ENCODE measurements at regions not wholly inside any gene's neighbourhood (a gene's known extent, or its start where the extent isn't known, plus 50 kb on each side); places are given as distances from the start of the nearest gene placed in this dataset.
"Not testable (repeated sequence)": the region's sequence is repeated elsewhere in the genome, so short reads cannot be mapped to it uniquely, and the experiment has no call there.

DNA sequence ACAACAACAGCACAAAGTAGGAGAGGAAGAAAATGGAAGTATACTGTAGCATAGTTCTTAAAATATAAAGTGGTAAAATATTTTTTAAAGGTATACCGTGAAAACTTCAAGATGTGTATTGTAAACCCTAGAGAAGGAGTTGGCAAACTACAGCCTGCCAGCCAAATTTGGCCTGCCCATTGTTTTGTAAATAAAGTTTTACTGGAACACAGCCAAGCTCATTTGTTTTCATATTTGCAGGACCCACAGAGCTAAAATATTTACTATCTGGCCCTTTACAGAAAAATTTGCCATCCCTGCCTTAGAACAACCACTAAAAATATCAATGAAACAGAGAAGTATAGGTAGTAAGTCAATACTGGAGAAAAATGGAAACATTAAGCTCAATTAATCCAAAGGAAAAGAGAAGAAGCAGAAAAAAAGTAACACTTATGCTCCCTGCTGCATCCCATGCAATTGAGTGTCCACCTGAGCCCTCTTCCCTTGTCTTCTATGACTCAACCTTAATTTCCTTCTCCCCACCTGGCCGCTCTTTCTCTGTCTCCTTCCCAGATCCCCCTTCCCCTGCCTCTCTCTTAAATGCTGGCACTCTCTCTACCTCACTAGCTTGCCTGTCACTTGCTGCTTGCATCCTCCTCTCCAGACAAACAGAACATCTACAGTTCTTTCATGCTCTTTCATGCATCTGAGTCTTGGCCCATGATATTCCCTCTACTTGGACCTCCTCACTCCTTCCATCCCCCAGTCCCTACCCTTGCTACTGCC lies 50.6 kb upstream of the FER start:
- H3K27ac ChIP-seq (ENCODE audit: low read depth, low read length), result peak overlapping the region; percentile 26
- 79 to 94% (median 83%) methylated on average over 2 of the region's 2 CpGs for WGBS, 3 donors

DNA sequence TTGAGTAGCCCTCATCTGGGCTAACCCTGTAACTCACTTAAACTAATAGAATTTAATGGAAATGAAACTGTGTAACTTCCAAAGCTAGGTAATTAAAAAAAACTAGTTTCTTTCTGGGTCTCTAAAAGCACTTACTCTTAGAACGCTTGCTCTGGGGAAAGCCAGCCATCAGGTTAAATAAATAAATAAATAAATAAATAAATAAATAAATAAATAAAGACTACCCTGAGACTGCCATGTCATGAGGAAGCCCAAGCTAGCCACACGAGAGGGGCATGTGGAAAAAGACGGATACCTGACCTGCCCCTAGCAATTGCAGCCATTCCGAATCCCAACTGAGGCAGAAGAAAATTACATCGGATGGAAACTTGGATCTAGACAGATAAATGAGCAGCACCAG lies 51.3 kb upstream of the FER start:
- 52 to 57% (median 56%) methylated on average over 5 of the region's 5 CpGs for WGBS, 3 donors
- no peak overlapping the region for H3K27ac ChIP-seq (ENCODE audit: low read depth, low read length)

DNA sequence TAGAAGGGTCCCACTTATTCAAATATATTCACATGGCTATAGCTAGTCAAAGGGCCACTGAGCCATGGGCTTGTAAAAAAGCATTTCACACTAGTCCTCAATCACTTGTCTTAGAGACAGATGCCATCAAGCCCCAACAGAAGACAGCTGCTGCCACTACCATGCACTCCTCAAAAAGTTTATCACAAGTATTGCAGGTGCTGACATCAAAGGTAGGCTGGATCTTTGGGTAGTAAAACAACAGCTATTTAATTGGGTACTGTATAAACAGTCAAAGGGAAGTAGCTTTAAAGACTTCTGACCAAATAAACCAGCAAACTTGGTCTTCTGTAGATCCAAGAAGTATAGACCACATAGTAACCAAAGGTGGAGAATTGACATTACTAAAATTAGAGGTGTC lies 59.2 kb upstream of the FER start:
- no peak overlapping the region for H3K27ac ChIP-seq (ENCODE audit: low read depth, low read length)

DNA sequence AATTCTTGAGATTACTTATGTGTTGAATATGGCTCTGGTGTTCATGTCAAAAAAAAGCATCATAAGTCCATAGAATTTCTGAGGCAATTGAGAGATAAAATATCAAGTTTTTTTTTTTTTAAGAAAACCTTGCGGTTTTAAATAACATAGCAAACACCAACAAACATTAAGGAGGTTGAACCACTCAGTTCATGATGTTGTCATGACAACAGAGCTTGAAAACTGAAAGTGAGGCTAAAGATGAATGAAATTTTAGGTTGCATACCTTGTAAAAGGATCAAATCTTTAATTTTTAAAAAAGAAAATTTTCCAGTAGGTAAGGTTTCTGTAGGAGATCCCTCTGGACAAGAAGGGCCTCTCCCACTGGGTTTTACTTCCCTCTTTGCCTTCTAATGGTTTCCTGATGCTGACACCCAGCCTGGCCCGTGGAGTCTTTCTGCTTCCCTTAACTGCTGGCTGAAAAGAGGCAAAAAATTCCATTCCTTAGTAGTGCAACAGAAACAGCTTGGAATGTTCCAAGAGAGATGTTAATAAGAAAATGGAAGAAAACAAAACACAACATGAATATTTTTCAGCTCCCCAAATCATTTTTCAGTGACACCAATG lies 60.0 kb upstream of the FER start:
- WGBS, 3 donors, result 42 to 74% (median 43%) methylated on average over 2 of the region's 2 CpGs
- H3K27ac ChIP-seq (ENCODE audit: low read depth, low read length), result no peak overlapping the region

DNA sequence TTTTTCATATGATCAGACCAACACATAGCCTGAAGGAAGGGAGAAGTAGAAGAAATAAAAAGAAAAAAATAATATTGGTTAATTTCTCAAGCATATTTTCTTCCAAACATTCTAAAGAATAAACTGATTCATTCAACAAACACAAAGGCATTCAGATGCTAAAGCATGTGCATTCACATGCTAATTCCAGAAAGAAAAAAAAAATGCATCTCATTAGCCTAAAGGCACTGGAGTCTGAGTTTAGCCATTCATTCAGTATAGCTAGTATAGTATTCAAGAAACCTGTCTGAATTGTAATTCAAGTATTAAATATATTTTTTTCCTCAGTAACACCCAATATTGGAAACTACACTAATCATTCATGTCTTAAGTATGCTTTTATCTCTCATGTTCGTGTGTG lies 61.0 kb upstream of the FER start:
- 29 to 68% (median 49%) methylated on average over 1 of the region's 1 CpG for whole genome bisulfite sequencing, 3 donors
- H3K27ac ChIP-seq (ENCODE audit: low read depth, low read length), result no peak overlapping the region

DNA sequence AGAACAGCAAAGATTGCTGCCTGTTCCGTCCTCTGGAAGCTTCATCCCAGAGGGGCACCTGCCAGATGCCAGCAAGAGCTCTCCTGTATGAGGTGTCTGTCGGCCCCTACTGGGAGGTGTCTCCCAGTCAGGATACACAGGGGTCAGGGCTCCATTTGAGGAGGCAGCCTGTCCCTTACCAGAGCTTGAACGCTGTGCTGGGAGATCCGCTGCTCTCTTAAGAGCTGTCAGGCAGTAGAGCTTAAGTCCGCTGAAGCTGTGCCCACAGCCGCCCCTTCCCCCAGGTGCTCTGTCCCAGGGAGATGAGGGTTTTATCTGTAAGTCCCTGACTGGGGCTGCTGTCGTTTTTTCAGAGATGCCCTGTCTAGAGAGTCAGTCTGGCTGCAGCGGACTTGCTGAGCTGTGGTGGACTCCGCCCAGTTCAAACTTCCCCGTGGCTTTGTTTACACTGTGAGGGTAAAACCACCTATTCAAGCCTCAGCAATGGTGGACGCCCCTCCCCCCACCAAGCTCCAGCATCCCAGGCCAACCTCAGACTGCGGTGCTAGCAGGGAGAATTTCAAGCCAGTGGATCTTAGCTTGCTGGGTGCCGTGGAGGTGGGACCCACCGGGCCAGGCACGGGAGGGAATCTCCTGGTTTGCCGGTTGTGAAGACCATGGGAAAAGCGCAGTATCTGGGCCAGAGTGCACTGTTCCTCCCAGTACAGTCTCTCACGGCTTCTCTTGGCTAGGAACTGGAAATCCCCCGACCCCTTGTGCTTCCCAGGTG lies 62.1 kb upstream of the FER start:
- 33 to 74% (median 70%) methylated on average over 19 of the region's 19 CpGs for WGBS, 3 donors
- H3K27ac ChIP-seq (ENCODE audit: low read depth, low read length), result not testable (repeated sequence)

DNA sequence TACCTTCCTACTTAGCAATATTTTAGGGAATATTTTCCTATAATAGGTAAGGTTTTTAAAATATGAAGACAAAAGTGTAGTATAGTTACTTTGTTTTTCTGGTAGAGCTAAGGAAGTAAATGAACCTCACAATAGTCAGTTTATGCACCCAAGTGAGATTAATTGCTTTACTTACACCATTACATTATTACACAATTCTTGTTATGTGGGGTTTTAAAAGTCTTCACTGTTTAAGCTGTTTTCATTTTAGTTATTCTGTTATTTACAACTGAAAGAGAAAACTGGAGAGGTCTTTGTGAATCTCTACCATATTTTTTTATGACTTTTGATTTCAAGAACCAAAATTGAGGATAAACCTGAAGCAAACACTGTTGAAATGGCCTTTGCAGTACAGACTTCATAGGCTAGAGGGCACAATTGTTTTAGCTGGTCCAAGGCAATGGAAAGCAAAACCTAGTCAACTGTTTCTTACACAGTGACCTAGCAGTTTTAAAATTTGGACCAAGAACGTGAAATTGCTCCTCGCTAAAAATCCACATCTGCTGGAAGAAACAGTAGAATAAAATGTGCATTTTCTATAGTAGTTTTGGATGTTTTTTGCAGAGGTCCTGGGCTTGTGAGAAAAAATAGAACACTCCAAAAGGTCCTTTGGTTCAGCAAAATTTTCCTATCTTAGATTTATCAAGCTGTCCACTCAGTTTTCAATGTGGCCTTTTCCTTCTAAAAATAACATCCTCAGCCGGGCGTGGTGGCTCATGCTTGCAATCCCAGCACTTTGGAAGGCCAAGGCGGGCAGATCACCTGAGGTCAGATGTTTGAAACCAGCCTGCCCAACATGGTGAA lies 66.4 kb upstream of the FER start:
- WGBS, 3 donors, result 17 to 24% (median 19%) methylated on average over 5 of the region's 5 CpGs
- no peak overlapping the region for H3K27ac ChIP-seq (ENCODE audit: low read depth, low read length)

DNA sequence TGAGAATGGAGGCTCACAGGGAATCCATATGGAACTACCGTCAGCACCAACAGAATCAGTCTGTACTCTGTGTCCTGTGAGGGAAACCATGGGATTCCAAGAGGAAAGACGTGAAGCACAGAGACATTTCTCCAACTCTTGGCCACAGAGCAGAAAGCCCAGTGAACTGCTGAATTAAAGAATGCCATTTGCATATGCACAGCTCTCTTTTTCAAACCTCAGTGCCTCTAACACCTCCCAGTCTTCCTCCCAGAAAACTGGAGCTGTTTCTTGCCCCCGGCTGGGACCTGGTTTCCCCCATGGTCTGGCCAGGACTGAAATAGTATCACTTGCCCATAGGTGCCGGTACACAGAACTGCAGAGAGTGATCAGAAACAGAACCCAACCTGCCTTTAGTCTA lies 69.6 kb upstream of the FER start:
- 76 to 89% (median 88%) methylated on average over 4 of the region's 4 CpGs for WGBS, 3 donors
- no peak overlapping the region for H3K27ac ChIP-seq (ENCODE audit: low read depth, low read length)

DNA sequence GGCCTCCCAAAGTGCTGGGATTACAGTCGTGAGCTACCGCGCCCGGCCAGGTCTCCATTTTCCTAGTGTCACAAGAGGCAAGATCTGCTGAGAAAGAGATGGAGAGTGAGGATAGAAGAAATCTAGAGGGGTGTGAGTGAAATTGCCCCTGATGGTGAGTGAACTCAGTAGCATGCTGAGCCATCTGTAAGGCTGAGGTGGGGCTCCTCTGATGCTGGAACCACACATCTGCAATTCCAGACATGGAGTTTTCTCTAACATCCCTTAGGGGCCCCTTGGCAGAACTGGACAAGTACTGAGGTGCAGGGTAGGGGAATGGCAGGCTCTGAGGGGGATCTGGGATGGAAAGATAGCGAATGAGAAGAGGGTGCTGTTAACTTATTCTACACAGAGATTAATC lies 72.0 kb upstream of the FER start:
- WGBS, 3 donors, result 94 to 97% (median 96%) methylated on average over 5 of the region's 5 CpGs
- H3K27ac ChIP-seq (ENCODE audit: low read depth, low read length), result no peak overlapping the region

DNA sequence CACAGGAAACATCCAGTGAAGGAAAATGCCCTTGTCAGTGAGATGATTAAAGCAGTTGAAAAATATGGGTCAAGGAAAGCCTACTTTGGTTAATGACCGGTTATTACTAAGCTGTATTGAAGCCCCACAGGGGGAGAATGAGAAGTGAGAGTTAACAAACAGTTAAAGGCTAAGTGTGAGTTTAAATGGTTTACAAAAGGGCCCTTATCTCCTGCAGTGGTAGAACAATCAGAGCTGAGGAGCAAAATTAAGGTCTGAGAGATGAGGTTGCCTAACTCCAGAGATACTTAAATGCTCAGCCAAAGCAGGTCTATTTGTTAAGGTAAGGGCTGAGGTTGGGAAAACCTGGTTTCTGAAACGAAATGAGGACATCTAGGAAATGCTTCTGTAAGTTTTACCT lies 75.1 kb upstream of the FER start:
- H3K27ac ChIP-seq (ENCODE audit: low read depth, low read length), result no peak overlapping the region
- WGBS, 3 donors, result 52 to 79% (median 65%) methylated on average over 2 of the region's 2 CpGs

DNA sequence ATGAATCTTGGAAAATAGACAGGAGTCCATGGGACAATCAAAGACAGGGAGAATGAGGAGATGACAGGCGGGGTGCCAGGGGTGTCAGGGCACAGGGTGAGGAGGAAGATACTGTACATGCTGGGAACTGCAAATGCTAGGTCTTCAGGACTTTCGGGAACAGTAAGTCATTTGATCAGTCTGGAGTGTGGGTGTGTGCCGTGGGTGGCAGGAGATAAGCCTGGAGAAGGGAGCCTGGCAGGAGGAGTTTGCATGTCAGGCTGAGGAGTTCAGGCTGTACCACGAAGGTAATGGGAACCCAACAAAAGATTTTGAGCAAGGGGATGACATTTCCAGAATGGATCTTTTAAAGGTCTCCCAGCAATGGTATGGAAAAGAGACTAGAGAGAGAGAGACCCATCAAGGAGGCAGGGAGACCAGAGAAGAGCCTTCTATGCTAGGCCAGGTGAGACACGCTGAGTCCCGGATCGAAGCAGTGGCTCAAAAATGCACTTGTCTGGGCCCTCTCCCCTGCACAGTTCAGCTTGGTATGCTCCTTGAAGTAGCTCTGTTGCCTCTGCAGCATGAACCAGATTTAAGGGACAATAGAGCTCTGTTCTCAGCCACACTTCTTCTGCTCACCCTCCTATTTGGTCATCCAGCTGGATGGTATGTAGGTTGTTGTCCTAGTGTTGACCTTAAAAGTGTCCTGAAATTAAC lies 77.0 kb upstream of the FER start:
- H3K27ac ChIP-seq (ENCODE audit: low read depth, low read length), result no peak overlapping the region
- 47 to 74% (median 74%) methylated on average over 7 of the region's 7 CpGs for whole genome bisulfite sequencing, 3 donors

DNA sequence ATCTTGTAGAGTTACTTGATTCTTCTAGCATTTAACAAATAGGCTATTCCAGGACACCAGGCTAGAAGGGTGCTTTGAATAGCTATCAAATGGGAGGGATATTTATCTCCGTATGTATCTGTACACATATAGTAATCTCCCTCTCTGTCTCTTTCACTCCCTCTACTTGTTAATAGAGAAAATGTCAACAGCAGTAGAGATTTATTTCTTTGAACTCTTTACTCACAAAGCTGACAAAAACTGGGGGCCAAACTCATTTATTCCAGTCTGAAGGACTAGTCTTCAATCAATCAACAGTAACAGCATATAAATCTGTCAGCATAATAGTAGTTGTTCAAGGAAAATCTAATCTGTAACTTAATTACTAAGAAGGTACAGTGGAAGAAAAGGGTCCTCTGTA lies 78.2 kb upstream of the FER start:
- WGBS, 3 donors, result 76 to 89% (median 76%) methylated on average over 1 of the region's 1 CpG

DNA sequence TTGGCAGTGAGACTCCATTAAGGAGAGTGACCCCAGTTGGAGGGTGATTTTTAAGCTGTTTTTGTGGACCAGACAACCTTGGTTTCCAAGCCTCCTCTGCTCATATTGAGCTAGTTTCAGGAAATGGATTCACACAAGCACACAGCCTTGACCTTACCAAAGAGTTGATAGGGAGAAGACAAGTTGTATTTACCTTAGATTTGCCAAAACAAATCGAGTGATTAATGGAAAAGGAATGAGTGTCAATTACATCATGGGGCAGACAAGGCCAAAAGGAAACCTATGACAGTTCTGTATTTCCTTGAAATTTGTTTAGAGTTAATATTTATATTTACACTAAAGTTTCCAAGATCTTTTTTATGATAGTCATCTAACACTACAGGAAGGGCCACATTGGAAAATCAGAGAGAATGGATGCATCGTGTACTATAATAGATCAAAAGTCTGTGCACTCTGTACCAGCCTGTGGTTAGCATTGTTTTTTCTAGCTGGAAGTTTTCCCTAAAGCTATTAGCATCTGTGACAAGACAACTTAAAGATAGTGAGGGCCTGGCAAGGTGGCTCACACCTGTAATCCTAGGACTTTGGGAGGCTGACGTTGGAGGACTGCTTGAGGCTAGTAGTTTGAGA lies 86.0 kb upstream of the FER start:
- 59 to 87% (median 85%) methylated on average over 3 of the region's 3 CpGs for WGBS, 3 donors
- no peak overlapping the region for H3K27ac ChIP-seq (ENCODE audit: low read depth, low read length)

More for the DNA sequence above, 78.2 kb upstream of the FER start:
- no peak overlapping the region for H3K27ac ChIP-seq (ENCODE audit: low read depth, low read length)

DNA sequence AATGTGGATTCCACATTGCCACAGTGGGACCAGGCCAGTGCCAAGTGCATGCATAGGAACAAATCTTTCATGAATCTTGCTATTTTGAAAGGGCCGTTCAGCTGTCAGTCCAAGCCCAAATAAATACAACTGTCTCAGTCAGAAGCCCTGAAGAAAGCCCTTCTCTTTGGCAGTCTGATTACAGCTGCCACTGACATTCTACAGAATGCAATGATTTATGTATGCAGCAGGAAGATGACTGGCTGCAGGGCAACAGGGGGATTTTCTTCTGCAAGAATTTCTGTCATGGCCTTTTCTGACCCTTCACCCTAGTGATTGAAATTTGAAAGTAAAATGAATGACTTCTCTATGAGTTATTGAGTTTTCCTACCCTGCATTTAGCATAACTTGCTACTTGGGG lies 86.7 kb upstream of the FER start:
- WGBS, 3 donors, result 41 to 70% (median 62%) methylated on average over 1 of the region's 1 CpG

DNA sequence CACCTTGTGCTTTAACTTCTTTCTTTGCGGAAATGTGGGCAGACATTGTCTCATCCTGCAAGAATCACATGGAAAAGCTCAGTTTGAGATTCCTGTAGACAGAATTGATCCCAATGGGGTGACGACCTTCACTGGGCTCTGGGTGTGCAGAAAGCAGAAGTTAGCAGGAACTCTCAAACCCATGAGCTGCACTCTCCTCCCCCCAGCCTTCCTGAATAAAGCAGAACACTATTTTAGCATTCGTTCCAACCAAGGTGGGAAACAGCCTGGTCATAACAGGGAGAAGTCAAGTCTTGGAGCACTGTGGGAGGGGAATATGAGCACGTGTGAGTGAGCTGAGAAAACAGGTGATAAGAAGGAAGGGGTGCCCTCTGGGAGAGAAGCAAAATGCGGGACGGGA lies 87.4 kb upstream of the FER start:
- 60 to 74% (median 61%) methylated on average over 6 of the region's 6 CpGs for WGBS, 3 donors
- no peak overlapping the region for H3K27ac ChIP-seq (ENCODE audit: low read depth, low read length)

More for the DNA sequence above, 86.7 kb upstream of the FER start:
- H3K27ac ChIP-seq (ENCODE audit: low read depth, low read length), result no peak overlapping the region

DNA sequence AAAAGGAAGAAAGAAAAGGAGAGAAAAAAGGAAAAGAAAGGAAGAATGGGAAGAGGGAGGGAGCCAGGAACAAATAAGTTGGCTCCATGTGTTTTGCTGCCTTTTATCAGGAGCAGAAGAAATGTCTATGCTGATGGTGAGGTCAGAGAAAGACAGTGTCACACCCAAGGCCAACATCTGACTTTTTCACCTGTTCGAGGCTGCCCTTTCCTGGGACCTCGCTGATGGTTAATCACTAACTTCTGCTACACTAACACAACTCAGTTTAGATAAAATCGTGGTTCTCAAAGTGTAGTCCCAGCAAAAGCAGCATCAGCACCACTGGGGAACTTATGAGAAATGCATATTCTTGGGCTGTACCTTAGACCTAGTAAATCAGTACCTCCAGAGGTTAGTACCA lies 88.2 kb upstream of the FER start:
- no peak overlapping the region for H3K27ac ChIP-seq (ENCODE audit: low read depth, low read length)
- WGBS, 3 donors, result 34 to 88% (median 75%) methylated on average over 3 of the region's 3 CpGs

DNA sequence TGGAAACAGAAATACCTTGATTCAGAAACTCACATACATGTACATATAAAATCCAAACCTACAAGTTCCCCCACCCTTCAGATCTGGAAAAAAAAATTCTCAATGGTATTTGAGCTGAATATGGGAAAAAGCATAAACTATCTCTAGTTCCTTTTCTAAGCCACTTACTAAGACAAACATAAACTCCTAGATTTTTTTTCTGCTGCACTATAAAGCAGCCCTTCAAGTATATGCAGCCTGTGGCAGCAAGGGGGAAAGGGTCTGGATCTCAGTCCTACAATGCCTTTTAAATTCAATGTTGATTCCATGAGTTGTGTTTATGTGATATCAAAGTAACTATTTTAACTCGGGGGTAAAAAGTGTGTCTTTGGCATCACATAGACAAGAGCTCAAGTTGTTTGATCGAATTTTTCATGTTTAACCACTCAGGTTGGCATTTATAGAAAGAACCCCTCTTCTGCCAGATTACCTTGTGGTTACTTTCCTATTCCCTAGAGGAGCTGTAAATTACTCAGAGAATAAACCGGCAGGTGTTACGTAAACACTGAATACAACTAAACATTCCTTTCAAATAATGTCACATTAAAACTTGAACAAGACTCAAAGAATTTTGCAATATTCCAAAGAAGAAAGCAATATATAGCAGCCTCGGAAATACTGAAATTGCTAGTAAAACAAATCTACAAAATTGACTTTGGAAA lies 91.8 kb upstream of the FER start:
- WGBS, 3 donors, result 43 to 57% (median 54%) methylated on average over 5 of the region's 5 CpGs
- H3K27ac ChIP-seq (ENCODE audit: low read depth, low read length), result no peak overlapping the region
